Spleen (tissue), 11 donors: ENCODE measurements at regions not wholly inside any gene's neighbourhood (a gene's known extent, or its start where the extent isn't known, plus 50 kb on each side); places are given as distances from the start of the nearest gene placed in this dataset.

Source experiments
- DNase-seq: peaks from one replicate; pipeline ENCODE4 v3.0.0-alpha.2; 2020
- H3K27ac ChIP-seq, 8 donors: fragments of 200-600 bp; sonication (generic) in 7 of 8; 1 replicate in 4 of 8; 2 replicates in 4 of 8; pipeline versions ENCODE4 v1.5.0 to v1.8.0; 2016 to 2021; ENCODE audit warnings: inconsistent platforms in 4 of 8, mild to moderate bottlenecking in 4 of 8, moderate library complexity in 1 of 8
- H3K27me3 ChIP-seq, 7 donors: fragments of 200-600 bp; sonication (generic) in 6 of 7; replicated peaks in 1 of 7; 1 replicate in 4 of 7; 2 replicates in 3 of 7; pipeline versions ENCODE4 v1.5.0 to v1.8.0; 2016 to 2021; ENCODE audit warnings: inconsistent platforms in 3 of 7, mild to moderate bottlenecking in 1 of 7
- H3K36me3 ChIP-seq, 6 donors: fragments of 200-600 bp; sonication (generic) in 5 of 6; 1 replicate in 4 of 6; 2 replicates in 2 of 6; pipeline versions ENCODE4 v1.5.0 to v1.8.0; 2016 to 2021; ENCODE audit warnings: inconsistent platforms in 2 of 6
- H3K4me1 ChIP-seq, 6 donors: fragments of 200-600 bp; sonication (generic) in 5 of 6; 1 replicate in 3 of 6; 2 replicates in 3 of 6; pipeline versions ENCODE4 v1.5.0 to v1.8.0; 2016 to 2021; ENCODE audit warnings: inconsistent platforms in 3 of 6
- H3K4me3 ChIP-seq, 8 donors: fragments of 200-600 bp; sonication (generic) in 7 of 8; 1 replicate in 4 of 8; 2 replicates in 4 of 8; pipeline versions ENCODE4 v1.5.0 to v1.8.0; 2016 to 2021; ENCODE audit warnings: inconsistent platforms in 4 of 8, mild to moderate bottlenecking in 4 of 8, moderate library complexity in 2 of 8
- H3K9me3 ChIP-seq, 8 donors: fragments of 200-600 bp; sonication (generic) in 7 of 8; 1 replicate in 4 of 8; 2 replicates in 4 of 8; pipeline versions ENCODE4 v1.5.0 to v1.8.0; 2016 to 2021; ENCODE audit warnings: inconsistent platforms in 4 of 8
- CTCF ChIP-seq, 11 experiments: fragments of 200-600 bp in 7 of 11; fragments of 450-650 bp in 4 of 11; sonication (generic) in 4 of 11; IDR thresholded peaks in 8 of 11; conservative IDR thresholded peaks in 3 of 11; 1 replicate in 7 of 11; 2 replicates in 4 of 11; pipeline versions ENCODE4 v1.4.0 to v1.8.0; 2016 to 2021; ENCODE audit warnings: antibody characterized with exemption in 11 of 11, inconsistent platforms in 4 of 11, mild to moderate bottlenecking in 1 of 11
- POLR2A ChIP-seq, 3 donors: fragments of 450-650 bp; IDR thresholded peaks; one replicate each; pipeline ENCODE4 v1.5.1; 2017; ENCODE audit warnings: antibody characterized with exemption in 3 of 3, mild to moderate bottlenecking in 1 of 3
- POLR2AphosphoS5 ChIP-seq, 3 donors: sonication (generic); formaldehyde crosslinking; IDR thresholded peaks; one replicate each; pipeline ENCODE4 v1.5.1; 2017; ENCODE audit warnings: antibody characterized with exemption in 3 of 3
- WGBS, 5 donors: extraction: QIAGEN DNeasy Blood & Tissue Kit in 3 of 5; methylation state at CpG; one replicate each; pipeline versions ENCODE4 v1.1.5 to v1.1.7; 2013 to 2018; 5-methylcytosine and 5-hydroxymethylcytosine counted together
- intact Hi-C: fragments of 100-400 bp; cut with DNase I; formaldehyde crosslinking; loops from one replicate; pipeline ENCODE4 v1.15.0; 2023; ENCODE audit warnings: low total_unique reads
- donor health status: healthy with polysubstance abuse.
- donor health status: DM: no; HTN: no; CAD: no; lungs with moderate emphysema.
- donor health status: DM: no; HTN: no; CAD: no.
- donor health status: Bipolar disorder and iron deficiency.
- donor health status: healthy.
- donor health status: DM: no; HTN: no; CAD: no.
- donor health status: DM: yes; HTN: yes; CAD: no.

GRCh38 chr22:22397292-22397870 lies 111.2 kb downstream of the ZNF280B start:
- intact Hi-C loops = no loop called here
- TF ChIP-seq POLR2A (IDR thresholded peaks at IDR 0.05) (no peak), CTCF (IDR thresholded peaks at IDR 0.05 in 8 of 11, conservative IDR thresholded peaks at IDR 0.05 in 3 of 11) (no peak)
- DNase-seq = no peak

GRCh38 chr22:22397875-22398524 lies 110.5 kb downstream of the ZNF280B start:
- Histone ChIP-seq H3K4me1 (peaks cover 0 to 22% (median 10%) of the 10 kb centered on the region in 6 donors), H3K4me3 (no peak overlapping the region), H3K27ac (peak overlapping the region in 1 of 8 donors; percentile 79), H3K27me3 (no peaks in the 10 kb centered on the region), H3K36me3 (no peaks in the 10 kb centered on the region), H3K9me3 (peaks cover 0 to 11% (median 7%) of the 10 kb centered on the region in 8 donors)
- WGBS, 5 donors = 45 to 87% (median 71%) methylated on average over 2 to 3 of the region's 3 CpGs
- intact Hi-C loops = no loop called here
- no peak for DNase-seq
- no peak for TF ChIP-seq CTCF (IDR thresholded peaks at IDR 0.05 in 8 of 11, conservative IDR thresholded peaks at IDR 0.05 in 3 of 11)
- no peak for TF ChIP-seq POLR2A (IDR thresholded peaks at IDR 0.05)
- TF ChIP-seq POLR2AphosphoS5 (IDR thresholded peaks at IDR 0.05) = no peak

More at GRCh38 chr22:22397292-22397870, 111.2 kb downstream of the ZNF280B start:
- H3K4me3 ChIP-seq = no peak overlapping the region
- H3K36me3 ChIP-seq = no peaks in the 10 kb centered on the region
- H3K27me3 ChIP-seq = no peaks in the 10 kb centered on the region
- H3K4me1 ChIP-seq = peaks cover 0 to 22% (median 10%) of the 10 kb centered on the region in 6 donors
- peaks cover 0 to 17% (median 14%) of the 10 kb centered on the region in 8 donors for H3K9me3 ChIP-seq
- H3K27ac ChIP-seq = peak overlapping the region in 1 of 8 donors; percentile 79
- 67 to 74% (median 69%) methylated on average over 4 to 6 of the region's 6 CpGs for WGBS, 5 donors

DNA sequence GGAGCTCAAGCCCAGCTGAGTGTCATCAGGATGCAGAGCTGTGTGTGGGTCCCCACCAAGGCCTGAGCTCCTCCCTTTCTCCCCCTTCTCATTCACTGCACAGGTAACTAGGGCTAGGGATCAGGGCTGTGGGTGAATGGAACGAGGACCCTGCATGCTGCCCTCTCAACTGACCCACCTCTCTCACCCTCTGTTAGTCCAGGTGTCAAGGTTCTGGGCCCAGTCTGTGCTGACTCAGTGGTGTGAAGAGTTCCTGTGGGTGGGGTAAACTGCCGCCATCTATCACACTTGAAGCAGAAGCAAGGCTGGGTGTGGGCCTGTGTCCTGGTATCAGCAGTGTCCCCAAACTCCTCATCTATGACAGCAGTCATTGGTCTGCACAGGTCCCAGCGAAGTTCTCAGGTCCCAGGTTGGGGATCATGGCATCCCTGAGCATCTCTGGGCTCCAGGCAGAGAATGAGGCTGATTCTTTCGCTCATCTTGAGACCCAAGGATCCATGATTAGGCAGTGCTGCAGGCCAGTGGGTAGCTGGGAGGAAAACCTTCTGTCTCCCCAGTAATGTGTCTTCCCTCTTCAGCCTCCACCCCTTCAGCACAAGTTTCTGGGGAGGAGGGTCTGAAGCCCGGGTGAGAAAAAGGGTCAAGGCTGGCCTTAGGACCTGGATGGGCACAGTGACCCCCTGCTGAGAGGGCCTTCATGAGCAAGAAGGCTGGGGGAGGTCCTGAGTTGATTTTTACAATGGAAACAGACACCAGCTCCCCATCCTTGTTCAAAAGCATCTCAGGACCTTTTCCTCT lies 109.8 kb downstream of the ZNF280B start:
- no peaks in the 10 kb centered on the region for H3K27me3 ChIP-seq
- no peak overlapping the region for H3K4me3 ChIP-seq
- TF ChIP-seq CTCF (IDR thresholded peaks at IDR 0.05 in 8 of 11, conservative IDR thresholded peaks at IDR 0.05 in 3 of 11) = no peak
- TF ChIP-seq POLR2A (IDR thresholded peaks at IDR 0.05) = no peak
- no peak for TF ChIP-seq POLR2AphosphoS5 (IDR thresholded peaks at IDR 0.05)
- WGBS, 5 donors = 73 to 87% (median 83%) methylated on average over 2 to 5 of the region's 5 CpGs
- intact Hi-C loops = no loop called here
- H3K9me3 ChIP-seq = peaks cover 0 to 4% (median 2%) of the 10 kb centered on the region in 8 donors
- H3K36me3 ChIP-seq = no peaks in the 10 kb centered on the region
- peaks cover 0 to 22% (median 10%) of the 10 kb centered on the region in 6 donors for H3K4me1 ChIP-seq
- no peak for DNase-seq
- H3K27ac ChIP-seq = no peak overlapping the region

DNA sequence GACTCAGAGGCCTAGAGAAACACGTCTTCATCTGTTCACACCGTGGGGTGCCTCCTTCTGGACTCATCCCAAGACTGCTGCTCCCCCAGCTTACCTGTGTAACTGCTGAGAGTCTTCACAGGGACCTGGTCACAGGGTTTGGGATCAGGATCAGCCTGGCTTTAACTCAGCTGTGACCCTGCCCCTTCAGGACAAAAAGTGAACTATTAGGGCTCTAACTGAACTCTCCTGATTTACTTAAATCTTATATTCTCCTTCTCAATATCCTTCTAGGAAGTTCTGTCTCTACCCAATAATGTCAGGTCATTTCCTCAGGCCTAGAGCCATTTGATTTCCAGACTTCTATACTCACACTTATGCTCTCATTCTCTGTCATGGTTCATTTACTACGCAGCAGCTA lies 108.4 kb downstream of the ZNF280B start:
- no peak for DNase-seq
- no peak overlapping the region for H3K27ac ChIP-seq
- no peaks in the 10 kb centered on the region for H3K9me3 ChIP-seq
- peaks cover 0 to 23% (median 11%) of the 10 kb centered on the region in 6 donors for H3K4me1 ChIP-seq
- H3K4me3 ChIP-seq = no peak overlapping the region
- H3K36me3 ChIP-seq = no peaks in the 10 kb centered on the region
- 62 to 81% (median 74%) methylated on average over 3 of the region's 3 CpGs for WGBS, 5 donors
- H3K27me3 ChIP-seq = no peaks in the 10 kb centered on the region
- intact Hi-C loops = no loop called here
- no peak for TF ChIP-seq CTCF (IDR thresholded peaks at IDR 0.05 in 8 of 11, conservative IDR thresholded peaks at IDR 0.05 in 3 of 11)
- no peak for TF ChIP-seq POLR2AphosphoS5 (IDR thresholded peaks at IDR 0.05)
- no peak for TF ChIP-seq POLR2A (IDR thresholded peaks at IDR 0.05)
